ENCODE measurements at regions not wholly inside any gene's neighbourhood (a gene's known extent, or its start where the extent isn't known, plus 50 kb on each side); places are given as distances from the start of the nearest gene placed in this dataset.

DNA sequence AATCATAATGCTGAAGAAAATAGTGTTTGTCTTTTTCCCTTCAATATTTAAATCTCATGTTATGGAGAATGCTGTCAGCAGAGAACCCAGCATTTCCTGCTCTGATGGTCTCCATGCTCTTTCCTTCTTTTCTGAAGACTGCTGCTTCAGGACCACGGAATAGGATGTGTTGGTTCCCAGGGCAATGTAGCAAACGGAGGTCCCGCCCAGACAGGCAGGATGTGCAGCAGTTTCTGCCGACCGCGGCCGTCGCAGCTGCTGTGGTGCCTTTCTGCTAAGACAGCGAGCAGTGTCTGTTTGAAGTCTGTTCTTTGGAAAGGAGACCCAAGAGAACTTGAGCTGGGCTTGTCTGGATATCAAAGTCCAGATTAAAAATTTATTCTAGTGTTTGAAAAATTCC, 654.3 kb downstream of the CCDC171 start:
- TF ChIP-seq POLR2A (IDR thresholded peaks at IDR 0.05; ENCODE audit: low read length), result no peak
- TF ChIP-seq GATA1 (IDR thresholded peaks at IDR 0.05; ENCODE audit: low read depth, low read length), result no peak
